GM18517 (cell line): ENCODE measurements at regions not wholly inside any gene's neighbourhood (a gene's known extent, or its start where the extent isn't known, plus 50 kb on each side); places are given as distances from the start of the nearest gene placed in this dataset.

Source experiments
- ATAC-seq: cut with Tn5 transposase; IDR thresholded peaks from one replicate; pipeline ENCODE4 v1.9.1; 2021; ENCODE audit warnings: mild to moderate bottlenecking, moderate library complexity; ENCODE audit not compliant: unreplicated experiment

DNA sequence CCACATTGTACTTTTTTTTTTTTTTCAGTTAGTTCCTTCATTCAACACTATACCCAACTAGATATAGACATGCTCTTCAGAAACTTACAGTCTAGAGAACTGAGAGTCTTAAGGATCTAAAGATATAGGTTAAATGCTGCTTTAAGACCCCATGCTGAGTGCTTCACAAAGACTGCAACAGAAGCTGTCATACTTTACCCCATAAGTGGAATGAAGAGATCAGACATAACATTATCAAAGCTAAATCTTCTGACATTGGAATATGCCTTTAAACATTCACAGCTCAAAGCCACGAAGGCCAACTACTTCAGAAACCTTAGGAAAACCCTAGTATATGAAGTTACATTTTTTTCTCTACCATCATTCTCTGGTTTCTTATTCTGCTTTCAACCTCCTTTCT is 666.4 kb downstream of the KCNT2 start:
- ATAC-seq, result no peak

- ATAC-seq, result no peak
Observed at GRCh38 chr1:195941314-195941713, 666.9 kb downstream of the KCNT2 start.

DNA sequence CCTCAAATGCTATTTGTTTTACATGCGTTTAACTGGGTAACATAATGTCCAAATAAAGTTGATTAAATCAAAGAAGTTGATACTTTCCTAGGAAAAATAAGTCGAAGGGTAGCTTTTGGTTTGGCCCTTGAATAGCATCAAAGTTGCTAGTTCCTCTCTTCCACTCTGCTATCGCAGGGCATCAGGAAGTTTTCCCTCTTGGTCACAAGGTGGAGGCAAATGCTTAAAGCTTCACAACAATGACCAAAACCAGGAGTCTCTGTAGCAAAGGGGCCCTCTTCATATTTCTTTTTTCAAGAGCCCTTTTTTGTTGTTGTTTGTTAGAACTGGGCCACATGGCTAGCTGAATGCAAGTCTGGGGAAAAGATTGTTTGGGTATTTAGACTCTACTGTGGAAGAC is 668.4 kb downstream of the KCNT2 start:
- no peak for ATAC-seq

GRCh38 chr1:195934817-195935553 is 673.3 kb downstream of the KCNT2 start:
- no peak for ATAC-seq

GRCh38 chr1:195933835-195934234 is 674.4 kb downstream of the KCNT2 start:
- ATAC-seq, result no peak

GRCh38 chr1:195915826-195916225 is 692.4 kb downstream of the KCNT2 start:
- no peak for ATAC-seq

DNA sequence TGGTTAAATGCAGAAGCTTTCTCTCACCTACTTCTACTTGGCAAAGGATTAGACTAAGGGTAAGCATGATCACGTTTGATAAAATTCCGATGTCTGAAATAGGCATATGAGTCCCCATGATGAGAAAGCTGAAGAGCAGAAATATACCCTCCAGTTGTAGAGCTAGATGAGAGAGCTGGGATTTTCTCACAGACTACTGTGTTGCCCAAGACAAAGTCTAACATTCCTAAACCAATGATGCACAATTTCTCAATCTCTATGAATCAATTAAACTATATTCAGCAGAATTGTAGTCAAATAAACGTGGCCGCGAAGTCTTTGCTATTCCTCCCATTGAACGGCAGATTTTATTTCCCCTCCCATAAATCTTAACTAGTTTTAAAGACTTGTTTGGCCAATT is 699.2 kb downstream of the KCNT2 start:
- ATAC-seq, result no peak

GRCh38 chr1:195908121-195908520 is 700.1 kb downstream of the KCNT2 start:
- ATAC-seq, result no peak

DNA sequence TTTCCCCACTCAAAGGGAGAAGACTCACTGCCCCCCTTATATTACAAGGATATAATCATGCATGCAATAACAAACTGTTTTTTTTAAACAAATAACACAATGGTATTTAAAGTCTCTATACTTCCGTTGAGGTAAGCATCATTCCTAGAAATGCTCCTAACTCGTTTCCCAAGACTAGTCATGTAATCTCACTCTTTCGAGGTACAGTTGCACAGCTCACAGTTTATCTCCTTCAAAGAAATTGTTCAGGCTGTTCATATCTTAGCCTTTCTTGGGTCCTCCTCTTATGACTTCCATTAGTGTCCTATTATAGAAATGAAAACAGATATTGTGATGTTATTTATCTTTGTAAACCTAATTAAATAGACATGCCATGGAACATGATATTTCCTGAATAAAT is 705.0 kb downstream of the KCNT2 start:
- no peak for ATAC-seq

GRCh38 chr1:195902779-195903178 is 705.5 kb downstream of the KCNT2 start:
- no peak for ATAC-seq

- no peak for ATAC-seq
Observed at GRCh38 chr1:195899762-195900352, 708.4 kb downstream of the KCNT2 start.

DNA sequence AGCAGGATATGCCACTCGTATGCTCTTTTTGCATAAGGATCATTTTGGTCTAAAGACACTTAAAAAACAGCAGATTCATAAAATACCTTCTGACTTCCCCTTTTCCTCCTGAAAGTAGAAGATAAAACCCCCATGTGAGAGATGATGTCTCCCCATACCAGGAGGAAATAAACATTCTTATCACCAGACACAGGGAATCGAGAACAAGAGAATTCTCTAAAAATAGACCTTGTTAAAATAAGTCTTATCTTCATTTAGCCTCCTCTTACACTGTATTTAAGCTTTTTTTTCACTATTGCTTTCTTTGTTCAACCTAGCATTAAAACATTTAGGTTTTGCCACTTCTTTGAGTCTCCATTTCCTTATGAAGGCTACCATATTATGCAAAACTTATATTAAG is 709.3 kb downstream of the KCNT2 start:
- no peak for ATAC-seq

DNA sequence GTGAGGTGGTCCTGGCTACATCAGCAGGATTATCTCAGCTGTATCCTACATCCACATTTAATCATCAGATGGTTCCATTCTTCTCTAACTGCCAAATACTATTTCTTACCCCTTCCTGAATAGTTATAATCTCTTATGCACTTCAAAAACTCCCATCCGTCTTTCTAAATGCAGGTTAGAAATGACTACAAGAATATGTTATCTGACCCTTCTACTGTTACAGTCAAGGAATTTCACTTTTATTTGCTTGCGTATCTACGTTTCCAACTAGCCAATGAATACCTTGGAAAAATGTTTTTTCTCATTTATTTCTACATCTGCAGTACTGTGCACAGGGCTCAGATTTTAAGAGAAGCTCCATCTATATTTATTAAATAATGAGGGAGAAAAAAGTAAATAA is 709.9 kb downstream of the KCNT2 start:
- ATAC-seq, result no peak

DNA sequence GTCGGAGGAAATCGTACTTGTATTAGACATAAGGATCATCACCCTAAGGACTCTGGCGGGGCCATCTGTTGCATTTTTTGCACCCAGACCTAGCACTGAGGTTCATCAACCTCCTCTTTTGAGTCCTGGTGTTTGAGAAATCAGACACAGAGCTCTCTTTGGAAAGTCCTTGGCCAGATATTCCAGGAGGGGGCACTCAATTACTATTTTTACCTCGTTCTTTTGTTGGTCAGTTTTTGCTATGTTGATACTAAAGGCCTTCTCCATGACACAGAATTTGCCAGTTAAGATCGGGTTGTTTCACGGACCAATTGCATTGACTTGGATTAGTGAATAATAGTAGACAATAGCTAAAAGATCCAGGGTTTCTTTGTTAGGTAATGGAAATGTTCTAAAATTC is 711.2 kb downstream of the KCNT2 start:
- ATAC-seq, result no peak

DNA sequence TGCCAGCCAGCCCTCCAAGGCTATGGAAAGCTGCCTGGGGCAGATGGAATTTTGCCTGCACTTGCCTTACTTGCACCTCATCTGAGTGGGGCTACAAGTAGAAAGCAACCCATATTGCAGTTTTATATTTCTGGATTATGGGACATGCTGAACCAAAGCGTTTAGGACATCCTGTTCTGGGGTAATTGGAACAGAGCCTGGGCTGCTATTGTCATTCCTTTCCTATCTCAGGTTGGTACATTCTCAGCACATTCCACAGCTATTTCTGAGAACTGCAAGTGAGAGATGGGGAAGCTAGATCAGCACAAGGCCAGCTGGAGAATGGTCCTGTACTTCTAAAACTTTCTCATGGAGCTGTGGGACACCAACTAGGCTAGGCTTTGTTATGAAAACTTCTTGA is 713.8 kb downstream of the KCNT2 start:
- ATAC-seq, result no peak

GRCh38 chr1:195886000-195886399 is 722.2 kb downstream of the KCNT2 start:
- ATAC-seq, result no peak

- ATAC-seq, result no peak
Observed at GRCh38 chr1:195878478-195878877, 729.8 kb downstream of the KCNT2 start.

DNA sequence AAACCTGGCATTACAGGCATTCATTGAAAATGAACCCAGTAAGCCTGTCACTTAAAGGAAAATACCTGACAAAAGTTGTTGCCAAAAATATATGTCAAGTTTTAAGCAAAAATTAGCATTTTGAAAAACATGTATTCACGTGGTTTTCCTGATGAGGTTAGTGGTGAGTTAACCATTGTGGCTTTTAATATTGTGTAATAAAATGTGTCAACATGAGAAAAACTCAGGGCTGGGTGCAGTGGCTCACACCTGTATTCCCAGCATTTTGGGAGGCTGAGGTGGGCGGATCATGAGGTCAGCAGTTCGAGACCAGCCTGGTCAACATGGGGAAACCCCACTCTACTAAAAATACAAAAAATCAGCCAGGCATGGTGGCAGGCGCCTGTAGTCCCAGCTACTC is 731.4 kb downstream of the KCNT2 start:
- no peak for ATAC-seq

DNA sequence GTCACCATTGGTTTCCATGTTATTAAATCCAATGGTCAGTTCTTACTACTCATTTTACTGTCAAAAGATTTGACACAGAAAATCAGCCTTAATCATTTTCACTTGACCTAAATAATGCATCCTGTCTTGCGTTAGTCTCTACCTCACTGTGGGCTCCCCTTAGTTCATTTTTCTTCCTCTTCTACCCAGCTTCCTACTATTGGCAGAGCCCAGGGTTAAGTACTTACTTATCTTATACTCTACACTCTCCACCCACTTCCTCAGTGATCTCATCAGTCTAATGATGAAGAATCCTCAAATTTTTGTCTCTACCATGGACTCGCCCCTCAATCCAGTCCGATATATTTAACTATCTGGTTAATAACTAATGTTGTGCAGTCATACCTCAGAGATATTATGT is 735.9 kb downstream of the KCNT2 start:
- ATAC-seq, result no peak

DNA sequence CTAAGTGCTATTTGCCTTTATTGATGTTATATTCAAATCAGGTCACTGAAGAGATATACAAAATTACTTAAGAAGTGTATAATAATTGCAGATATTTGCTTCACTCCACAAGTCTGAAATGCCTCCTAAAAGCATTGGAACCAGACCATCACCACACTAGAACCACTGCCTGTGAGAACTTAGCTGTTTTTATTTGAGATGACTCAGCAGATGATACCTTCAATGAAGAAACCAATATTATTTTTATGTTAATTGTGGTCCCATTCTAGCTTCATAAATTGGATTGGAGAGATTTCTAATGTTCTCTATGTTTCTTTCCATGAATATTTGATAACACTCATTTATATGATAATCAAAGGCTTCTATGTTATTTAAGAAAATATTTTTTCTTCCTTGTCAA is 740.6 kb downstream of the KCNT2 start:
- ATAC-seq, result no peak

DNA sequence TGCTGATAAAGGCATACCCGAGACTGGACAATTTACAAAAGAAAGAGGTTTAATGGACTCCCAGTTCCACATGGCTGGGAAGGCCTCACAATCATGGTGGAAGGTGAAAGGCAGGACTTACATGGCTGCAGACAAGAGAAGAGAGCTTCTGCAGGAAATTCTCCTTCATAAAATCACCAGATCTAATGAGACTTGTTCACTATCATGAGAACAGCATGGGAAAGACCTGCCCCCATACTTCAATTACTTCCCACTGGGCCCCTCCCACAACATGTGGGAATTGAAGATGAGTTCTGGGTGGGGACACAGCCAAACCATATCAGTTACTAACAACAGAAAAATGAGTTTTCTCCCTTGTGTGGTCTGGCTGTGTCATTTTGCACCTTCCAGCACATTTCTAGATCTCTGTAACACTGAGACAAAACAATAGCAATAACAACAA is 741.4 kb downstream of the KCNT2 start:
- no peak for ATAC-seq

DNA sequence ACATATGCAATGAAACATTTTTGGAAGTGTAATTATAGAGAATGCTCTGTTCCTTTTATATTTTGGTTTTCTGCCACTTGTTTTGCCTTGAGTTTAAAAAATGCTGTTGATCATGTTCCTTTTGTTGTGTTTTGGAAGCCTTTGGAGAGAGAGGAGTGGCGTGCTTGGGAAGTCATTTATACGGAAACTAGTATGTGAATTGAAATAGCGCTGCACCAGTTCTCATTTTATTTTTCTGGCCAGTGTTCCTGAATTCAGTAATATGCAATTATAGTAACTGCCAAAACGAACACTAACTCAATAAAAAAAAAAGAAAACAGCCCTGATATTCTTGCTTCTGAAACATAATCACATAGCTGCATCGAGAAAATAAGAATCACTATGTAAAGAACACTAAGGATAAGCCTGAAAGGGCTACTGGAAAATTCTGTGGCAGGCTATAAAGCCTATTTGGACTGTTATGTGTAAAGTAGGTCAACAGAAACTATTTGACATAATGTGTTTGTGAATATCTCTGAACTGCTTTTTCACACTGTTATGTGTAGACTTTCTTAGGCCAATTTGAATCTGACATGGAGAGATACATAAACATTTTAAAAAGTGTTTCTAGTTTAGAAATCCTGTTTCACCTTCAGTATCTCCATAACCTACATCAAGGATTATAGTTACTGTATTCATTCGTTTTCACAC is 742.0 kb downstream of the KCNT2 start:
- ATAC-seq, result no peak
